ENCODE measurements at regions not wholly inside any gene's neighbourhood (a gene's known extent, or its start where the extent isn't known, plus 50 kb on each side); places are given as distances from the start of the nearest gene placed in this dataset.
"Not testable (repeated sequence)": the region's sequence is repeated elsewhere in the genome, so short reads cannot be mapped to it uniquely, and the experiment has no call there.

DNA sequence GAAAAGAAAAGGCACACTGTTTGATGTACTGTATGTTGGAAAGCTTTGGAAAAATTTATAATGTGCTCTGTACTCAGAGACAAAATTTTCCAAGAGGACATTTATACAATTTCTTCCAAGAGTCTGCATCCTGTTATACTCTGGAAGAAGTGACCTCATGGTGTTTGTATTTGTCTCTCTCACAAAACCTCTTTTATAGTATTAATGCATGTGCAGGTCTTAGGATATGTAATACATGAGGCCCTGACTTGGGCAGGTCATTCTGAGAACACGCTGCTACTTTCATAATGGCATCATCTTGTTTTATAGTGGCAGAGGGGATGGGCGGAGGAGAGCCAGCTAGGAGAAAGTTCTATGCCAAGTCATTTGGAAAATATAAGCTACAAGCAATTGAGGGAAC, 72.0 kb upstream of the P3H2 start:
- no peak for DNase-seq (ENCODE audit: low spot score)

DNA sequence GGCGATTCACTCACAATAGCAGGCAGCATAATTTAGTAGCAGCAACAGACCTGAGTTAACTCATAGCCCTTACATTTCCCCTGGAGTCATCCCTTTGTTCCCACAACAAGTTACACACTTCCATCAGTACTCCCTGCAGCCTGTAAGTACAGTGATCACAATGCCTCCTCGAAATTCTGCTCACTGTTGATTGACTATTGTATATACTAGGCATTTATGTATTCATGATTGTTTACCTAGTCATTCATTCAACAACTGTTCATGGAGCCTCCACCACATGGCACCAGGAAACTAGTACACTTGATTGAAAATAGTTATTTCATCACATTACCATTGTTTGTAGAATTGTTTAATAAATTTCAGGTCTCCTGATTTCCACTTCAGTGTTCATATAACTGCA, 71.4 kb upstream of the P3H2 start:
- DNase-seq (ENCODE audit: low spot score): no peak

DNA sequence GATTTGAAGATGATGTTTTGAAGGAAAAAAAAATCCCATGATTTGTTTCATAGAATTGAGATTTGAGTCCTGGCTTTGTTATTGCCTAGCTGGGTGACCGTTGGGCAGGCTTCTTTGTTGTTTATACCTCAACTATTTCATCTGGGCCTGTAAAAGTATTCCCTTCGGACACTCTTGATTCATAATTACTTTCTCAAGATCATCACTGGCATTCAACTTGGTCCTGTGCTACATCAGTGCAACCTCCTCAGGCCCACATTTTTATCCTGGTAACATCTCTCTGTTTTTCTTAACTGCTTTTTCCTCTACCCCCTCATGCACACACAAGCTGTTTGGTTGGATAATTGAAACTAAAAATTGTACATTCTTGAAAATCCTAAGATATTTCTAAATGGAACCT, 67.5 kb upstream of the P3H2 start:
- DNase-seq (ENCODE audit: low spot score): no peak

DNA sequence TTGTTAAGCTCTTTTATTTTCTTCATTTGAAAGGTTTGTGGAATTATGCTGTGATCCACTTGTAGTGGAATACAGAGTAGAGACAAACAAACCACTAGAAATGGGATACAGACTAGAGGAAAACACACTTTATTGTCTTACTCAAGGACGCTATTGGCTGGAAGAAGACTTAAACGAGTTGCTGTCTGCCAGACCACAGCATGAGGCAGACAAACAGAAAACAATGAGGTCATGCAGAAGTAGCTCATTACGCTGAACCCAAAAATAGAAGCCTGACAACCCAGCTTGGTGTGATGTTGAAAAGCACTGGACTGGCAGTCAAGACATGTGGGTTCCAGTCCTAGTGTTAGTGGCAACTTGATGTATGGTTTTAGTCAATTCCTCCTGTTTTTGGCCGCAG, 62.4 kb upstream of the P3H2 start:
- no peak for DNase-seq (ENCODE audit: low spot score)

DNA sequence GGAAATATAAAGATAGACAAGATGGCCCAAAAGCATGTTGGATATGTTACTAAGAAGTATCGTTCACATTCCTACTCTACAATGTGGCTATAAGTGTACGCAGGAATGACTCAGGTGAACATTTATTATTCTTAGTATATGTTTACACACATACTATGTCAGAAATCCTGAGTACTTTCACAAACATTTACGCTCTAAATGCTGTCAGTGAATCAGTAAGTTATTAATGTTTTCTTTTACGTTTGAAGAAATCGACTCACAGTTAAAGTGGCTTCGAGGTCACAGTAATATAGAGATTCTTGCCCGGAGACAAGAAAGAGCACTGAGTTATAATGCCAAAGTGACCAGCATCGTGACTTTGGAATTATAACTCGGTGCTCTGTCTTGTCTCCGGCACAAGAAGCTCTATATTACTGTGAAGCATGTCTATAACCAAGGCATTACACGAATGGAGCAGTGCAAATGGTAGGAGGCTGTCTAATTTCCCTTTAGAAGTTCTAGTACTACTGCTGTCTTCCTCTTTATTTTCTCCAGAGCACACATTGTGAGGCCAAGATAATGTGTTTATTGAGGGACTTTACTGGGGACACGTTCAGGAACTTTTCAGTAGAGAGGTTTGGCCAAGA, 61.8 kb upstream of the P3H2 start:
- no peak for DNase-seq (ENCODE audit: low spot score)

DNA sequence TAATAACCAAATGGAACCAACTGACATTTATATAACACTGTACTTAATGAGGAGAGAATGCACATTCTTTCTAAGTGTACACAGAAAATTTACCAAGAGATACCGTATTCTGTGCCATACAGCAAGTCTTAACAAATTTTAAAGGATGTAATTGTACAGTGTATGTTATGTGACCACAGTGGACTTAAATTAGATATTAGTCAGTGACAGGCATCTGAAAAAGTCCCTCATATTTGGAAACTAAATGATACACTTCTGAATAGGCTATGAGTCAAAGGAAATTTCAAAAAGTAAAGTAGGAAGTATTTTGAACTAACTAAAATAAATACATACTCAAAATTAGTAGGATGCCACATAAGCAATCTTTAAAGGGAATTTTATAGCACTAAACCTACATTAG, 59.6 kb upstream of the P3H2 start:
- no peak for DNase-seq (ENCODE audit: low spot score)

DNA sequence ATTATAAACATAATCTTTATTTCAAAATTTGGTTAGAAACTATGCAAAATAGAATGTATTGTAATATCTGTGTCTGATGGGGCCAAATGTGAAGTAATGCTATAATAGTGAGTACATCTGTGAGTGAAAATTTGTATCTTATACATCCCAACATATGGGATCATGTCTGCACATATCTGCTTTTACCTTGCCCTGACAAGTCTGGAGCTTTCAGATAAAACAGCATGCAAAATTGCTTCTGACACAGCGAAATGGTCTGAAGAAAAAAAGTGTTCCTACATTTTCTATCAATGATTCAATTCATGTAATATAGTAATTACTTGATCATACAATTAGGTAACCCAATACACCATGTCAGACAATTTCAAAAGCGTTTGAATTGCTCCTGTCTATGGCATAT, 58.1 kb upstream of the P3H2 start:
- DNase-seq (ENCODE audit: low spot score): no peak

DNA sequence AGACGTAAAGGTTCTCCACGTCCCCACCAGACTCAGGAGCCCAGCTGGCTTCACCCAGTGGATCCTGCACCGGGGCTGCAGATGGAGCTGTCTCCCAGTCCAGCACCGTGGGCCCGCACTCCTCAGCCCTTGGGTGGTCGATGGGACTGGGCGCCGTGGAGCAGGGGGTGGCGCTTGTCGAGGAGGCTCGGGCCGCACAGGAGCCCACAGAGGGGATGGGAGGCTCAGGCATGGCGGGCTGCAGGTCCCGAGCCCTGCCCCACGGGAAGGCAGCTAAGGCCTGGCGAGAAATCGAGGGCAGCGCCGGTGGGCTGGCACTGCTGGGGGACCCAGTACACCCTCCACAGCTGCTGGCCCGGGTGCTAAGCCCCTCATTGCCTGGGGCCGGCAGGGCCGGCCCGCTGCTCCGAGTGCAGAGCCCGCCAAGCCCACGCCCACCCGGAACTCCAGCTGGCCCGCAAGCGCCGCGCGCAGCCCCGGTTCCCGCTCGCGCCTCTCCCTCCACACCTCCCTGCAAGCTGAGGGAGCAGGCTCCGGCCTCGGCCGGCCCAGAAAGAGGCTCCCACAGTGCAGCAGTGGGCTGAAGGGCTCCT, 56.3 kb upstream of the P3H2 start:
- DNase-seq (ENCODE audit: low spot score): not testable (repeated sequence)

DNA sequence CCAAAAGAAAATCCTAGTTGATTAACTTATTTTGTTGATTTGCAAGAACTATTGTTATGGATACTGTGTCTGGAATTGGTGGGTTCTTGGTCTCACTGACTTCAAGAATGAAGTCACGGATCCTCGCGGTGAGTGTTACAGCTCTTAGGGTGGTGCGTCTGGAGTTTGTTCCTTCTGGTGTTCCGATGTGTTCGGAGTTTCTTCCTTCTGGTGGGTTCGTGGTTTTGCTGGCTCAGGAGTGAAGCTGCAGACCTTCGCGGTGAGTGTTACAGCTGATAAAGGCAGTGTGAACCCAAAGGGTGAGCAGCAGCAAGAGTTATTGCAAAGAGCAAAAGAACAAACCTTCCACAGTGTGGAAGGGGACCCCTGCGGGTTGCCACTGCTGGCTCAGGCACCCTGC, 55.4 kb upstream of the P3H2 start:
- DNase-seq (ENCODE audit: low spot score): not testable (repeated sequence)

DNA sequence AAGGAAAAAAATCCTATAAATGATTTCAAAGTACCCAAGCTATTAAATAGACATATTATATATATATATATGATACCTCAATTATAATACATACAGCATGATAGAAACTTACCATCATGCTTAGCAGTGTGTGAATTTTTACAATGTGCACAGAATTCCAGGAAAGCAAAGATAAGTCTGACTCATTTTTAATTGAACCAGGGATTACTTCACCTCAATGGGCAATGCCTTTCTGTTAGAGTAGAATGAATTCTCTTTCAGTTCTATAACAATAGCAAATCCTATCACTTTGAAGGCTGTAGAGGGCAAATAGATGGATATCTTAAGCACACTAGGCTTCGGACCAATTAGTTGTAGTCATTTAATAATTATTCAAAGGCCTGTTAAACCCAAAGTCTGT, 54.8 kb upstream of the P3H2 start:
- DNase-seq (ENCODE audit: low spot score): no peak

DNA sequence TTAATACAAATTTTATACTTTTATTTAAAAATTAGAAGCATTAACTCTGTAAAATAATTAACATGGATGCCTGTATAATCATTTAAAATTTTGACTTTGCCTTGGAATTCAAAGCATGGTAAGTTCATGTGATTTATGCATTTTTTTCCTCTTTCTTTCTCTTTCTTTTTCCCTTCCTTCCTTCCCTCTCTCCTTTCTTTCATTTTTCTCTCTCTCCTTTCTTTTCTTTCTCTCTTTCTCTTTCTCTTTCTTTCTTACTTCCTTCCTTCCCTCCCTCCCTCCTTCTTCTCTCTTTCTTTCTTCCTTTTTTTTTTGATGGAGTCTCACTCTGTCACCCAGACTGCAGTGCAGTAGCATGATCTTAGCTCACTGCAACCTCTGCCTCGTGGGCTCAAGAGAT, 53.8 kb upstream of the P3H2 start:
- DNase-seq (ENCODE audit: low spot score): no peak

DNA sequence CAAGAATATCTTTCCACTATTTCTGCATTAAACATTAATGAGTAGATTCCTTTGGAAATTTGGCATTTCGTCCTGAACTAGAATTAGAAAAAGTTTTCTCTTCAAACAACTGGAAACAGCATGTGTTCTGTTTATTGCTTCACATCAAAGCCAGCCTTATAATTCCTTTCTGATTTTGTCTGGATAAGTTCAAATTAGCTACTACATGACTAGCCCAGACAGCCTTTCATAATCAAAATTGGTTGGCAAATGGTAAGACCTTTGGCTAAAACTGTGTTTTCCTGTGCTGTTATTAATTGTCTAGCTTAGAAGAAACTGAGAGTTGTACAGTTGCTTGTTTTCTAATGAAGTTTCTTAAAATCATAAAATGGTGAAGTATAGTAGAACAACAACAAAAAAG, 52.7 kb upstream of the P3H2 start:
- DNase-seq (ENCODE audit: low spot score): no peak

DNA sequence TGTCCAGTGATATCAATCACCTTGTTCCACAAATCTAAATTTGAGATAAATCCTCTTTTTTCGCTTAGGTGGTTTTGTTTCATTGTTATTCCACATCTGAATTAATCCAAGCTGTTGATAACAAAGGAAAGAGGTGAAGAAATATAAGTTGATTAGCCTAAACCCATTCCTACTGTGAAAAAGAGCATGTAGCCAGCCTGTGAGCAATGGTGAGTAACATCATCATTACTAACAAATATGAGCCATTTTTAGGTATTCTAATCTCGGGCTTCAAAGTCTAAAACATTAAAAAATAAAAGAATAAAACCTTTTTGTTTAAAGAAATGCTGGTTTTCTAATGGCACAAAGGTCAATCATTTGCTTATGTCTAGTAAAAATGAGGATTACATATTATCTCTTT, 52.1 kb upstream of the P3H2 start:
- no peak for DNase-seq (ENCODE audit: low spot score)

Data from umbilical cord (tissue), 1 donor.